HepG2 (cell line): ENCODE measurements at regions not wholly inside any gene's neighbourhood (a gene's known extent, or its start where the extent isn't known, plus 50 kb on each side); places are given as distances from the start of the nearest gene placed in this dataset.

Experiments used
- ATF4 ChIP-seq, 2 experiments: fragments of 450-650 bp in 1 of 2; sonication (generic) in 1 of 2; formaldehyde crosslinking; IDR thresholded peaks; 2 replicates each; pipeline versions ENCODE4 v1.5.0 to v1.8.0; 2020 to 2022; ENCODE audit warnings: mild to moderate bottlenecking in 1 of 2, missing genetic modification reagents in 1 of 2
- FOXP4 ChIP-seq: sonication (generic); formaldehyde crosslinking; IDR thresholded peaks from 2 replicates; pipeline ENCODE4 v1.4.0; 2020; ENCODE audit warnings: missing genetic modification reagents
- MTF1 ChIP-seq: sonication (generic); formaldehyde crosslinking; IDR thresholded peaks from 2 replicates; pipeline ENCODE4 v1.5.0; 2020; ENCODE audit warnings: missing genetic modification reagents
- POGK ChIP-seq: sonication (generic); formaldehyde crosslinking; conservative IDR thresholded peaks from 2 replicates; pipeline ENCODE4 v1.8.0; 2022; ENCODE audit warnings: mild to moderate bottlenecking, moderate library complexity, missing genetic modification reagents
- TCF12 ChIP-seq, 2 experiments: fragments of 450-650 bp in 1 of 2; sonication (generic) in 1 of 2; formaldehyde crosslinking in 1 of 2; IDR thresholded peaks; 2 replicates each; pipeline versions ENCODE4 v1.6.1 to v1.8.0; 2017 to 2022; ENCODE audit warnings: antibody characterized with exemption in 1 of 2, mild to moderate bottlenecking in 1 of 2, missing genetic modification reagents in 1 of 2, moderate library complexity in 1 of 2
- ZBTB39 ChIP-seq: sonication (generic); formaldehyde crosslinking; IDR thresholded peaks from 2 replicates; pipeline ENCODE4 v1.5.0; 2020; ENCODE audit warnings: missing genetic modification reagents
- ZHX1 ChIP-seq: sonication (generic); formaldehyde crosslinking; IDR thresholded peaks from 2 replicates; pipeline ENCODE4 v1.8.1; 2022; ENCODE audit warnings: low read depth, mild to moderate bottlenecking, missing genetic modification reagents
- ZNF580 ChIP-seq: IDR thresholded peaks from 2 replicates; pipeline ENCODE4 v1.6.1; 2016; ENCODE audit warnings: low read depth, borderline replicate concordance

GRCh38 chr10:56085406-56086122 is 275.5 kb downstream of the ZWINT start (continued):
- TF ChIP-seq ATF4 (CRISPR knock-in tag; IDR thresholded peaks at IDR 0.05) (no peak), MTF1 (CRISPR knock-in tag) (no peak), POGK (no peak), TCF12 (IDR thresholded peaks at IDR 0.05) (no peak), TCF12 (CRISPR knock-in tag; IDR thresholded peaks at IDR 0.05) (no peak), ZHX1 (CRISPR knock-in tag) (no peak), ZNF580 (no peak), ZBTB39 (CRISPR knock-in tag) (no peak), FOXP4 (CRISPR knock-in tag) (no peak)
